Neural cell (in vitro differentiated cells): ENCODE measurements at regions not wholly inside any gene's neighbourhood (a gene's known extent, or its start where the extent isn't known, plus 50 kb on each side); places are given as distances from the start of the nearest gene placed in this dataset.

Experiments
- CTCF ChIP-seq: fragments of 450-650 bp; IDR thresholded peaks from 2 replicates; pipeline ENCODE4 v1.5.1; 2014; ENCODE audit warnings: antibody characterized with exemption, mild to moderate bottlenecking, moderate library complexity; ENCODE audit not compliant: poor library complexity, severe bottlenecking
- EP300 ChIP-seq: fragments of 450-650 bp; conservative IDR thresholded peaks from 2 replicates; pipeline ENCODE4 v1.6.1; 2014; ENCODE audit warnings: antibody characterized with exemption, mild to moderate bottlenecking, moderate library complexity; ENCODE audit not compliant: poor library complexity, severe bottlenecking
- EZH2 ChIP-seq: fragments of 200-600, 300-800 bp; shearing (Covaris generic), sonication (generic); IDR thresholded peaks from 2 replicates; pipeline ENCODE4 v1.6.1; 2014; ENCODE audit warnings: antibody characterized with exemption, low read length, borderline replicate concordance, mild to moderate bottlenecking; ENCODE audit not compliant: insufficient read depth, poor library complexity, severe bottlenecking
- MXI1 ChIP-seq: fragments of 450-650 bp; conservative IDR thresholded peaks from 2 replicates; pipeline ENCODE4 v1.6.1; 2014; ENCODE audit warnings: antibody characterized with exemption, mild to moderate bottlenecking; ENCODE audit not compliant: poor library complexity, severe bottlenecking
- POLR2AphosphoS5 ChIP-seq: IDR thresholded peaks from 2 replicates; pipeline ENCODE4 v1.6.1; 2012
- RAD21 ChIP-seq: fragments of 450-650 bp; conservative IDR thresholded peaks from 2 replicates; pipeline ENCODE4 v1.6.1; 2014; ENCODE audit warnings: antibody characterized with exemption, mild to moderate bottlenecking, moderate library complexity
- REST ChIP-seq: IDR thresholded peaks from 2 replicates; pipeline ENCODE4 v1.6.1; 2012; ENCODE audit warnings: borderline replicate concordance
- SMC3 ChIP-seq: fragments of 450-650 bp; conservative IDR thresholded peaks from 2 replicates; pipeline ENCODE4 v1.6.1; 2014; ENCODE audit warnings: antibody characterized with exemption, mild to moderate bottlenecking, moderate library complexity; ENCODE audit not compliant: poor library complexity
- TAF1 ChIP-seq: IDR thresholded peaks from 2 replicates; pipeline ENCODE4 v1.6.1; 2012; ENCODE audit warnings: low read depth

- TF ChIP-seq CTCF (no peak), EZH2 (no peak), SMC3 (no peak), REST (no peak), POLR2AphosphoS5 (no peak), TAF1 (no peak), EP300 (no peak), RAD21 (no peak), MXI1 (no peak)
Measured at GRCh38 chr16:51967646-51968045, 579.3 kb downstream of the TOX3 start.
